HG03135 (cell line): ENCODE measurements at regions not wholly inside any gene's neighbourhood (a gene's known extent, or its start where the extent isn't known, plus 50 kb on each side); places are given as distances from the start of the nearest gene placed in this dataset.

Experiments used
- ATAC-seq: cut with Tn5 transposase; IDR thresholded peaks from one replicate; pipeline ENCODE4 v1.9.1; 2021; ENCODE audit warnings: mild to moderate bottlenecking, moderate library complexity; ENCODE audit not compliant: unreplicated experiment

- ATAC-seq, result no peak
Observed at GRCh38 chr10:78263521-78263988, 229.9 kb downstream of the RPS24 start.

GRCh38 chr10:78264361-78264760, 230.7 kb downstream of the RPS24 start:
- no peak for ATAC-seq

GRCh38 chr10:78266741-78267469, 233.2 kb downstream of the RPS24 start:
- no peak for ATAC-seq

- no peak for ATAC-seq
Observed at GRCh38 chr10:78267598-78267997, 233.9 kb downstream of the RPS24 start.

- no peak for ATAC-seq
Observed at GRCh38 chr10:78269060-78269459, 235.4 kb downstream of the RPS24 start.

- ATAC-seq, result no peak
Observed at GRCh38 chr10:78272329-78272728, 238.7 kb downstream of the RPS24 start.

- ATAC-seq, result no peak
Observed at GRCh38 chr10:78274491-78274890, 240.8 kb downstream of the RPS24 start.

- no peak for ATAC-seq
Observed at GRCh38 chr10:78276139-78276538, 242.5 kb downstream of the RPS24 start.

GRCh38 chr10:78277314-78278057, 243.8 kb downstream of the RPS24 start:
- no peak for ATAC-seq

- no peak for ATAC-seq
Observed at GRCh38 chr10:78278058-78278404, 244.4 kb downstream of the RPS24 start.

- ATAC-seq, result no peak
Observed at GRCh38 chr10:78279756-78280155, 246.1 kb downstream of the RPS24 start.

- no peak for ATAC-seq
Observed at GRCh38 chr10:78280604-78281003, 246.9 kb downstream of the RPS24 start.

GRCh38 chr10:78281627-78282026, 248.0 kb downstream of the RPS24 start:
- no peak for ATAC-seq

- ATAC-seq, result no peak
Observed at GRCh38 chr10:78283069-78283682, 249.5 kb downstream of the RPS24 start.

GRCh38 chr10:78284381-78284780, 250.7 kb downstream of the RPS24 start:
- no peak for ATAC-seq

- no peak for ATAC-seq
Observed at GRCh38 chr10:78285226-78285625, 251.6 kb downstream of the RPS24 start.

- no peak for ATAC-seq
Observed at GRCh38 chr10:78286186-78286585, 252.5 kb downstream of the RPS24 start.

GRCh38 chr10:78286668-78287067, 253.0 kb downstream of the RPS24 start:
- ATAC-seq, result no peak

- no peak for ATAC-seq
Observed at GRCh38 chr10:78287618-78288017, 254.0 kb downstream of the RPS24 start.

GRCh38 chr10:78288663-78289062, 255.0 kb downstream of the RPS24 start:
- no peak for ATAC-seq

- ATAC-seq, result no peak
Observed at GRCh38 chr10:78290131-78290750, 256.6 kb downstream of the RPS24 start.
